HCT116 (cell line): ENCODE measurements at regions not wholly inside any gene's neighbourhood (a gene's known extent, or its start where the extent isn't known, plus 50 kb on each side); places are given as distances from the start of the nearest gene placed in this dataset.

ENCODE experiments used
- ATAC-seq: fragments of 200-7000 bp; cut with Tn5 transposase; 2 replicates; pipeline ENCODE4 v1.9.1; 2020; ENCODE audit warnings: mild to moderate bottlenecking, moderate library complexity
- BruUV-seq: library from RNA; stranded (reverse); fragments of 400-500 nt; replicated peaks from 2 replicates; lab custom pipeline; 2021; lab: Mats Ljungman, UMichigan
- CTCF ChIA-PET: fragments of 300-600 bp; sonication (Branson Sonifier 250); formaldehyde crosslinking; loops from one replicate; lab custom pipeline; 2021; ENCODE audit warnings: antibody characterized with exemption; lab: Charles Lee
- POLR2A ChIA-PET: fragments of 300-600, 350-600 bp; sonication (Branson Sonifier 250); formaldehyde crosslinking; loops from one replicate; lab custom pipeline; 2021; ENCODE audit warnings: antibody characterized with exemption; lab: Charles Lee
- RAD21 ChIA-PET, 2 experiments: fragments of 300-600 bp; sonication (Branson Sonifier 250); formaldehyde crosslinking; loops; one replicate each; lab custom pipeline; 2023; ENCODE audit warnings: low total read pairs in 2 of 2; ENCODE audit not compliant: uncharacterized antibody in 2 of 2, unreplicated experiment in 2 of 2, low non-redundant PET in 1 of 2; lab: Charles Lee
- DNase-seq: peaks from one replicate; pipeline ENCODE4 v3.0.0-alpha.2; 2010; ENCODE audit warnings: low read depth, low spot score
- H2AFZ ChIP-seq: fragments of 200-600 bp; shearing (Covaris generic), sonication (generic); 2 replicates; pipeline ENCODE4 v1.6.1; 2017; ENCODE audit warnings: low read depth, mixed run types, mixed read lengths, antibody characterized with exemption, low read length; ENCODE audit not compliant: poor library complexity, severe bottlenecking
- H3K27ac ChIP-seq: 2 replicates; pipeline ENCODE4 v1.5.1; 2012; ENCODE audit warnings: low read depth, low read length
- H3K27me3 ChIP-seq: fragments of 200-600 bp; sonication (generic); 2 replicates; pipeline ENCODE4 v1.6.1; 2016; ENCODE audit warnings: mixed run types, low read length, mixed read lengths; ENCODE audit not compliant: insufficient read depth
- H3K36me3 ChIP-seq, 2 experiments: fragments of 200-500 bp in 1 of 2; fragments of 200-600 bp in 1 of 2; sonication (Bioruptor generic) in 1 of 2; sonication (generic) in 1 of 2; 2 replicates each; pipeline versions ENCODE4 v1.5.1 to v1.6.1; 2014 to 2016; ENCODE audit warnings: low read length in 2 of 2, inconsistent platforms in 1 of 2, mixed read lengths in 1 of 2, mixed run types in 1 of 2; ENCODE audit not compliant: insufficient read depth in 2 of 2, control insufficient read depth in 1 of 2
- H3K4me1 ChIP-seq, 2 experiments: fragments of 200-600 bp in 1 of 2; sonication (generic) in 1 of 2; 2 replicates each; pipeline versions ENCODE4 v1.5.1 to v1.6.1; 2012 to 2017; ENCODE audit warnings: low read length in 2 of 2, inconsistent platforms in 1 of 2, mild to moderate bottlenecking in 1 of 2, mixed read lengths in 1 of 2, mixed run types in 1 of 2, moderate library complexity in 1 of 2; ENCODE audit not compliant: insufficient read depth in 2 of 2, control insufficient read depth in 1 of 2
- H3K4me2 ChIP-seq: fragments of 200-600 bp; sonication (generic); 2 replicates; pipeline ENCODE4 v1.6.1; 2017; ENCODE audit warnings: mixed run types, low read length, mixed read lengths
- H3K4me3 ChIP-seq, 2 experiments: fragments of 200-600 bp in 1 of 2; sonication (generic) in 1 of 2; replicated peaks in 1 of 2; 2 replicates each; pipeline ENCODE4 v1.5.1; 2011 to 2016; ENCODE audit warnings: low read length in 2 of 2, control low read depth in 1 of 2, low read depth in 1 of 2, mild to moderate bottlenecking in 1 of 2, mixed read lengths in 1 of 2, mixed run types in 1 of 2
- H3K79me2 ChIP-seq: fragments of 200-600 bp; sonication (generic); 2 replicates; pipeline ENCODE4 v1.6.1; 2017; ENCODE audit warnings: mild to moderate bottlenecking, mixed run types, low read length, moderate library complexity, mixed read lengths; ENCODE audit not compliant: insufficient read depth
- H3K9ac ChIP-seq: fragments of 200-600 bp; sonication (generic); 2 replicates; pipeline ENCODE4 v1.6.1; 2016; ENCODE audit warnings: low read length, mixed read lengths
- H3K9me2 ChIP-seq: fragments of 200-600 bp; sonication (generic), shearing (Covaris generic); 2 replicates; pipeline ENCODE4 v1.6.1; 2017; ENCODE audit warnings: mixed run types, mild to moderate bottlenecking, moderate library complexity; ENCODE audit not compliant: insufficient read depth
- H3K9me3 ChIP-seq, 2 experiments: fragments of 200-500 bp in 1 of 2; fragments of 200-600 bp in 1 of 2; sonication (Bioruptor generic) in 1 of 2; sonication (generic) in 1 of 2; 2 replicates each; pipeline ENCODE4 v1.6.1; 2014 to 2017; ENCODE audit warnings: low read length in 2 of 2, mixed read lengths in 2 of 2, inconsistent platforms in 1 of 2, low read depth in 1 of 2, mild to moderate bottlenecking in 1 of 2, mixed run types in 1 of 2, moderate library complexity in 1 of 2; ENCODE audit not compliant: control insufficient read depth in 1 of 2, insufficient read depth in 1 of 2
- H4K20me1 ChIP-seq: fragments of 200-600 bp; sonication (generic), shearing (Covaris generic); 2 replicates; pipeline ENCODE4 v1.6.1; 2017; ENCODE audit warnings: mixed run types, mild to moderate bottlenecking, moderate library complexity; ENCODE audit not compliant: insufficient read depth
- CEBPB ChIP-seq: IDR thresholded peaks from 2 replicates; pipeline ENCODE4 v1.6.1; 2012; ENCODE audit warnings: low read depth
- EGR1 ChIP-seq: IDR thresholded peaks from 2 replicates; pipeline ENCODE4 v1.6.1; 2012; ENCODE audit warnings: low read depth
- FOSL1 ChIP-seq: IDR thresholded peaks from 2 replicates; pipeline ENCODE4 v1.6.1; 2012; ENCODE audit warnings: low read depth
- POLR2AphosphoS5 ChIP-seq: IDR thresholded peaks from 2 replicates; pipeline ENCODE4 v1.6.1; 2011; ENCODE audit warnings: mild to moderate bottlenecking, low read depth, low read length, moderate library complexity
- RAD21 ChIP-seq: IDR thresholded peaks from 2 replicates; pipeline ENCODE4 v1.6.1; 2012; ENCODE audit warnings: low read depth, mild to moderate bottlenecking
- SIN3A ChIP-seq: IDR thresholded peaks from 2 replicates; pipeline ENCODE4 v1.6.1; 2012; ENCODE audit warnings: low read depth
- SRF ChIP-seq: IDR thresholded peaks from 2 replicates; pipeline ENCODE4 v1.6.1; 2012; ENCODE audit warnings: low read depth
- YY1 ChIP-seq: IDR thresholded peaks from 2 replicates; pipeline ENCODE4 v1.6.1; 2011; ENCODE audit warnings: low read length, low read depth, moderate library complexity, mild to moderate bottlenecking; ENCODE audit not compliant: insufficient replicate concordance; ENCODE audit errors: extremely low read depth
- ZBTB33 ChIP-seq: IDR thresholded peaks from 2 replicates; pipeline ENCODE4 v1.6.1; 2011; ENCODE audit warnings: mild to moderate bottlenecking, low read length, moderate library complexity; ENCODE audit not compliant: insufficient replicate concordance; ENCODE audit errors: extremely low read depth
- ZFX ChIP-seq: fragments of 450-650 bp; IDR thresholded peaks from 2 replicates; pipeline ENCODE4 v1.6.1; 2017
- intact Hi-C: fragments of 100-400 bp; cut with micrococcal nuclease; formaldehyde crosslinking; loops from 2 replicates; pipeline ENCODE4 v1.10.0; 2022
- TF ChIP-seq, protein P1 (sequence below): IDR thresholded peaks from 2 replicates; pipeline ENCODE4 v1.6.1; 2012
- TF ChIP-seq, protein P2 (sequence below): IDR thresholded peaks from 2 replicates; pipeline ENCODE4 v1.6.1; 2012
- TF ChIP-seq, protein P3 (sequence below): IDR thresholded peaks from 2 replicates; pipeline ENCODE4 v1.6.1; 2012; ENCODE audit warnings: low read depth

- no peaks in the 10 kb centered on the region for H3K9me3 ChIP-seq
- CTCF ChIA-PET: no interaction called here
- RAD21 ChIA-PET: no interaction called here
- no peak overlapping the region for H3K27ac ChIP-seq
- POLR2A ChIA-PET: no interaction called here
- no peaks in the 10 kb centered on the region for H3K9me2 ChIP-seq
- H2AFZ ChIP-seq: no peak overlapping the region
- H3K4me1 ChIP-seq: no peaks in the 10 kb centered on the region
- ATAC-seq (no peak), DNase-seq (no peak)
- BruUV-seq: no TSS peak
- no peak overlapping the region for H3K9ac ChIP-seq
- H3K36me3 ChIP-seq: no peaks in the 10 kb centered on the region
- H3K4me3 ChIP-seq: no peak overlapping the region
- H4K20me1 ChIP-seq: no peaks in the 10 kb centered on the region
- no peak overlapping the region for H3K4me2 ChIP-seq
- intact Hi-C loops: no loop called here
- no peaks in the 10 kb centered on the region for H3K79me2 ChIP-seq
- no peak for TF ChIP-seq POLR2AphosphoS5
- no peaks in the 10 kb centered on the region for H3K27me3 ChIP-seq
Observed at GRCh38 chr10:90424730-90425129, 433.1 kb downstream of the HTR7 start.

GRCh38 chr10:90430186-90430585 lies 427.7 kb downstream of the HTR7 start:
- POLR2A ChIA-PET: no interaction called here
- intact Hi-C loops: no loop called here
- ATAC-seq: no peak
- Histone ChIP-seq H3K4me1 (no peaks in the 10 kb centered on the region), H4K20me1 (no peaks in the 10 kb centered on the region), H3K9me3 (no peaks in the 10 kb centered on the region), H3K9ac (no peak overlapping the region), H3K4me3 (no peak overlapping the region), H3K27ac (no peak overlapping the region), H3K9me2 (no peaks in the 10 kb centered on the region), H3K4me2 (no peak overlapping the region), H2AFZ (no peak overlapping the region), H3K36me3 (no peaks in the 10 kb centered on the region), H3K79me2 (no peaks in the 10 kb centered on the region), H3K27me3 (no peaks in the 10 kb centered on the region)
- TF ChIP-seq EGR1: no peak
- TF ChIP-seq SIN3A: no peak
- TF ChIP-seq YY1: no peak
- no peak for TF ChIP-seq RAD21
- TF ChIP-seq, protein P1, sequence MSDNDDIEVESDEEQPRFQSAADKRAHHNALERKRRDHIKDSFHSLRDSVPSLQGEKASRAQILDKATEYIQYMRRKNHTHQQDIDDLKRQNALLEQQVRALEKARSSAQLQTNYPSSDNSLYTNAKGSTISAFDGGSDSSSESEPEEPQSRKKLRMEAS: no peak
- TF ChIP-seq, protein P2, sequence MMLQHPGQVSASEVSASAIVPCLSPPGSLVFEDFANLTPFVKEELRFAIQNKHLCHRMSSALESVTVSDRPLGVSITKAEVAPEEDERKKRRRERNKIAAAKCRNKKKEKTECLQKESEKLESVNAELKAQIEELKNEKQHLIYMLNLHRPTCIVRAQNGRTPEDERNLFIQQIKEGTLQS: no peak
- no peak for TF ChIP-seq CEBPB
- TF ChIP-seq, protein P3, sequence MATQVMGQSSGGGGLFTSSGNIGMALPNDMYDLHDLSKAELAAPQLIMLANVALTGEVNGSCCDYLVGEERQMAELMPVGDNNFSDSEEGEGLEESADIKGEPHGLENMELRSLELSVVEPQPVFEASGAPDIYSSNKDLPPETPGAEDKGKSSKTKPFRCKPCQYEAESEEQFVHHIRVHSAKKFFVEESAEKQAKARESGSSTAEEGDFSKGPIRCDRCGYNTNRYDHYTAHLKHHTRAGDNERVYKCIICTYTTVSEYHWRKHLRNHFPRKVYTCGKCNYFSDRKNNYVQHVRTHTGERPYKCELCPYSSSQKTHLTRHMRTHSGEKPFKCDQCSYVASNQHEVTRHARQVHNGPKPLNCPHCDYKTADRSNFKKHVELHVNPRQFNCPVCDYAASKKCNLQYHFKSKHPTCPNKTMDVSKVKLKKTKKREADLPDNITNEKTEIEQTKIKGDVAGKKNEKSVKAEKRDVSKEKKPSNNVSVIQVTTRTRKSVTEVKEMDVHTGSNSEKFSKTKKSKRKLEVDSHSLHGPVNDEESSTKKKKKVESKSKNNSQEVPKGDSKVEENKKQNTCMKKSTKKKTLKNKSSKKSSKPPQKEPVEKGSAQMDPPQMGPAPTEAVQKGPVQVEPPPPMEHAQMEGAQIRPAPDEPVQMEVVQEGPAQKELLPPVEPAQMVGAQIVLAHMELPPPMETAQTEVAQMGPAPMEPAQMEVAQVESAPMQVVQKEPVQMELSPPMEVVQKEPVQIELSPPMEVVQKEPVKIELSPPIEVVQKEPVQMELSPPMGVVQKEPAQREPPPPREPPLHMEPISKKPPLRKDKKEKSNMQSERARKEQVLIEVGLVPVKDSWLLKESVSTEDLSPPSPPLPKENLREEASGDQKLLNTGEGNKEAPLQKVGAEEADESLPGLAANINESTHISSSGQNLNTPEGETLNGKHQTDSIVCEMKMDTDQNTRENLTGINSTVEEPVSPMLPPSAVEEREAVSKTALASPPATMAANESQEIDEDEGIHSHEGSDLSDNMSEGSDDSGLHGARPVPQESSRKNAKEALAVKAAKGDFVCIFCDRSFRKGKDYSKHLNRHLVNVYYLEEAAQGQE: no peak
- no peak for TF ChIP-seq FOSL1
- no peak for TF ChIP-seq ZBTB33
- TF ChIP-seq SRF: no peak
- TF ChIP-seq ZFX: no peak
- CTCF ChIA-PET: no interaction called here
- RAD21 ChIA-PET: no interaction called here
- no TSS peak for BruUV-seq
- DNase-seq: no peak
